T-helper 2 cell (primary cell): ENCODE measurements at regions not wholly inside any gene's neighbourhood (a gene's known extent, or its start where the extent isn't known, plus 50 kb on each side); places are given as distances from the start of the nearest gene placed in this dataset.
A peak's percentile ranks its signal among the peaks of the same experiment; 100 is the strongest.
"Not testable (repeated sequence)": the region's sequence is repeated elsewhere in the genome, so short reads cannot be mapped to it uniquely, and the experiment has no call there.

Source experiments
- DNase-seq, 5 experiments: peaks; one replicate each; pipeline versions ENCODE4 v3.0.0 to v3.0.0-alpha.2; 2012 to 2022

DNA sequence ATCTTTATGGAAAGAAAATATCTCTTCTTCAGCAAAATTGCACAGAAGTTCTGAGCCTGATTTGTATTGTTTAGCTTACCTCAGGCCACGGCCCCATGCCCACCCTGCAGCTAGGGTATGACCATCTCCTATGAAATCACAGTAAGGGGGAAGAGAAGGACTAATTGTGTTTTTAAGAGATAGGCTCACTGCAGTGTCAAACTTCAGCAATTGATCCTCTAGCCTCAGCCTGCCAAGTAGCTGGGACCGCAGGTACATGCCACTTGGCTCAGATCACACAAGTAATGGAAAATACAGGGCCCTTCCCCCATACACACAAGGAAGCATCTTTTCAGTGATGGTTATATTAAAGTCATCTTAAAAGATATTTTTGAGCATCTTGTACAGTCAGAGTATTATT lies 60.0 kb downstream of the DMAC1 start:
- no peak for DNase-seq

GRCh38 chr9:7735311-7735710 lies 64.3 kb downstream of the DMAC1 start:
- no peak for DNase-seq

DNA sequence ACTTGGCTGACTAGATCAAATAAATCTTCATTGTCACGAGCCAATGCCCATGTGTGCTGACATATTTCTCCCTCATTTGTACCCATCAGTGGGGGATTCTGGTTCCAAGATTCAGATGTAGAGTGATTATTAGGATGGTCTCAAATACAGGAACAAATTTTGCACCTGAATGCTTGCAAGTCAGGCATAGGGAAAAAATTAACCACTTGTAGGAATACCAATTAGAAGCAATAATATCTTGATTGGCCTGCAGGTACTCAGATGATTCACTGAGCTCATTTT lies 69.5 kb downstream of the DMAC1 start:
- no peak for DNase-seq

DNA sequence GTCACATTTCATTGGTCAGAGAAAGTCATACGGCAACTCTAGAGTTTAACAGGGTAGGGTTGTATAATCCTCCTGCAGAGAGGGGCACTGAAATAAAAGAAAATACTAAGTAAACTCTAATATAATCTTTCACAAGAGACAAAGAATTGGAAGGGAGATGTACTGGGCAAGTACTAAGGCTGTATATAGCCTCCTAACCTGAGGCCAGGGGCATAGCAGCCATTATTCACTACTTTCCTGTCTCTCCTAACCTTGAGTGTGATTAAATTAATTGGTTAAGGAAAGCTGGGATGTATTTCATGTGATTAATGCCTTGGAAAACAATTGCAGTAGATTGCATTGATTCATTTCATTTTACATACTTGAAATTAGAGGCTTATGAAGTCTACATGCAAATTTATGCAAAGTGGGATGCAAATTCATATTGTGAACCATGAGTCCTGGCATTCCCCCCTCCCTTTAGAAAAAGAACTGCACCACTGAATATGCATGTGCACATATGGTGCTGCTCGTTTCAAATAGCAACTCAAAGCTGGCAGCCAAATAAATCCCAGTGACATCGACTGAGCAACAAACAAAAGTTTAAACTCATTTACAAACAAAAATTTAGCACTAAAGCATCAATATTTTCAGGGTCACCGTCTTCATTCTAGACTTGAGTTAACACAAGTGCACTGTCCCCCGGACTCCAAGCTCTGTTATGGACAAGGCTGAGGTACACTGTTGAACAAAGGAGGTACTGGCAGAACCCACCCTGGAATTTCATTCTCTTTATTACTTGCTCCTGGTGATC lies 70.0 kb downstream of the DMAC1 start:
- no peak for DNase-seq

DNA sequence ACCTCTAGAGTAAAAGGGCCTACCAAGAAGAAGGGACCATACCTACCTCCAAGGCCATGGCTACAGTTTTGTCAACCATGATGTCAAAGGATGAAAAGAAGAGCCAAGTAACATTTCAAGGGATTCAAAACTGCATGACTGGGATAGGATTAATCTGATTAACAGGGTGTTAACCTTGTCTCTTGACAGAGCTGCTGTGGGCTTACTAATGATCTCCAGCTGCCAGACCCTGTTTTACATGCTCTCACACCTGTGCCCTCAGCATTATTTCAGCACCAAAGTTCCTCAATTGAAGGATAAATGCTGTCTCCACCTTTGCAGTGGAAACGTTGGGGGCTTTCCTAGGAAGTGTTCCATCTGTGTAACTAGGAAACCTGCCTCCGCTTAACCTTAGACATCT lies 78.3 kb downstream of the DMAC1 start:
- no peak for DNase-seq

GRCh38 chr9:7713088-7713487 lies 86.5 kb downstream of the DMAC1 start:
- not testable (repeated sequence) for DNase-seq

DNA sequence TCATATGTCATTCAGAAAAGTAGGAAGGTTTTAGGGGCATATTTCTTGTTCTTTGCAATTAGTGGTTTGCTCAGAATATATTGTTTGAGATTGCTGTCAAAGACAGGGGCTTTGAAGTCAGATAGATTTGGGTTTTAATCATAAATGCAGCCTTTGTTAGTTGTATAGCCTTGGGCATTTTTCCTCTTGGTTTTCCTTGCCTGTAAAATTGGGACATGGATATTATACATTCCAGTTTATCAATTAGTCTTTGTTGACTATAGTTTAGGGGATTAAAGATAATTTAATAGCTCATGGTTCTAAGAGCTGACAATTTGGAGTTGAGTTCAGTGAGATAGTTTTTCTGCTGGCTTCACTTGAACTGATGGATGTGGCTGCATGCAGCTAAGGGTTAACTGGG lies 88.9 kb downstream of the DMAC1 start:
- DNase-seq: no peak

DNA sequence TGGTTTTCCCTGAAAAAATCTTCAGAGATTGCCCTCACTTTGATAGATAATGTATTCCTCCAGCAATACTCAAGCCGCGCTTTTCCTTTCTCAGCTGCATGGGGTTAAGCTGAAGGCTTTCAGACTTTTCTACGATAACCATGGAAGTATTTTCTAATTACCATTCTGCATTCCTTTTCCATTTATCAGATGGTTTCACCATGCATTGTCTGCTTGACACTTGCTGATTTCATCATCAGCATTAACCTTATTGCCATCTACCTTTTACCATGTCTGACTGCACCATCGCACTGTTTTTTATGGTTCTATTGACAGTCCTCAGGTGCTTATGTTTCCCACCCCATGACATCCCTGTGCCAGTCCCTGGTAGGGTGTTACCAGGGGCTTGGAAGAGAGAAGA lies 91.6 kb downstream of the DMAC1 start:
- DNase-seq: no peak

- no peak for DNase-seq
Measured at GRCh38 chr9:7704543-7704942, 95.0 kb downstream of the DMAC1 start.

GRCh38 chr9:7691909-7692308 lies 107.7 kb downstream of the DMAC1 start:
- DNase-seq: no peak

DNA sequence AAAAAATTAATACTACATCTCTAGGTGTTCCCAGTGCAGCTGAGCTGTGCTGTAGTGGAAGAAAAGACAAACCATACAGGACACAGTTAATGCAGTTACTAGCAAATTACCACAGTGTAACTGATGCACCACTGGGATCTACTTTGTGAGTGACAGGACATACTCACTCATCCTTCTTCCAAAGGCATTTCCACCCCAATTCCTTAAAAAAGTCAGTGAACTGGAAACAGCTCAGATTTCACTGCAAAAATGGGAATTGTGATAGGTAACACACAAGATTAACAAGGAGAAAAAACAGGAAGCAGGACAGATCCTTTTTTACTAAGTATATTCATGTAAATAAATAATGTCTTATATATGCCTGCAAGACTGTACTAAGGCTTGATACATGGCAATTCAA lies 109.6 kb downstream of the DMAC1 start:
- no peak for DNase-seq

- DNase-seq: no peak
Measured at GRCh38 chr9:7688626-7689025, 111.0 kb downstream of the DMAC1 start.

DNA sequence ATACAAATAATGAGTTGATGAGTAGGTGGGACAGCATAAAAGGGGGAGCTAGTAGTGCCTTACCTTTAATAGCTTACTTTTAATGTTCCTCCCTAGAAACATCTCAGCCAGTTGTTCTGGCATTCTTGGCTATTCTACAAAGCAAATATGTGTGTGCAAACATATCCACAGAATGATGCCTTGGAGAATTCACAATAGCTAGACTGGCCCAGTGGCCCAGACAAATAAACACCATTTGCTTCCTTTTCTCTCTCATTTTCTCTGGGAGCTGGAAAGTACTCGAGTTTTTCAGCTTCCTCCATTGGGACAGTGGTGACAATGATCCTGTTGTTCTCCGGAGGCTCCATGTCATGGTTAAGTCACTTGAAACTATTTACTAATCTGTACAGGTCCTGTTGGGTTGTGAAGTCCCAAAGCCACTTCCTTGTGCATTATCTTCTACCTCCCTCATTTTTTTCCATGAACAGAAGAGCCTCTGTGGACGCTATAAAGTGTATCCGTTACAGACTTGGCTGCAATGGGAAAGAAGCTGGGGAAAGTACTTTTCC lies 122.9 kb downstream of the DMAC1 start:
- no peak for DNase-seq

GRCh38 chr9:7671847-7672246 lies 127.7 kb downstream of the DMAC1 start:
- DNase-seq: no peak

DNA sequence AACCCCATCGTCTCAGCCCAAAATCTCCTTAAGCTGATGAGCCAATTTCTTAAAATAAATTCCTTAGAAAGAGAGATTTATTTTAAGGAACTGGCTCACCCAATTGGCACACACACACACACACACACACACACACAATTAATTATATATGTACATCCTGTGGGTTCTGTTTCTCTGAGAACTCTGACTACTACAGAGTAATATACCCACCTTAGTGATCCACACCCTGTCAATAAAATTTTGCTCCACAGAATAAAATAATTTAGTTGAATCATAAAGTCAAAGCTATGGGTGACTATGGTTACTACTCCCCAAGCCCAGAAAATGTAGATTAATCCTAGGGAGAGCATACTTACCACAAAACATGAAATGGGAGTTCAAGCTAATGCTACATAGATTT lies 131.0 kb downstream of the DMAC1 start:
- DNase-seq: no peak

GRCh38 chr9:7665874-7666273 lies 133.7 kb downstream of the DMAC1 start:
- DNase-seq: no peak

- no peak for DNase-seq
Measured at GRCh38 chr9:7659766-7660165, 139.8 kb downstream of the DMAC1 start.

GRCh38 chr9:7656636-7657035 lies 142.9 kb downstream of the DMAC1 start:
- DNase-seq: no peak

GRCh38 chr9:7653262-7653661 lies 146.3 kb downstream of the DMAC1 start:
- DNase-seq: no peak

DNA sequence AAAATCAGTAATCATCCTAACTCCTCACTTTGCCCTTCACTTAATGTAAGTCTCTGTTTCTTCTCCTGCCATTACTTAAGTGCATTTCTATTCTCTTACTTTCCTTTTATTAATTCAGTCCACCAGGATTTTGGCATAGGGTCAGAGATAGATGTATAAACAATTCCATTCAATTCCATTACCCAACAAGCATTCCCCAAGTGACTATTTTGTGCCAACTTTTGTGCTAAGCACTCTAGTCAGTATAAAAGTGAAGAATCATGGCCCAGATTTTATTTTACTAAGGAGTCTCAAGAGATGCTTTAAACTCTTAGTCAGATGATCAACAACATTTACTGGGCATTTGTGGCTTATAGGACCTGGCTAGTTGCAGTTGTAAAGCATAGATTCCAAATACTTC lies 159.3 kb downstream of the DMAC1 start:
- no peak for DNase-seq

GRCh38 chr9:7639471-7639870 lies 160.1 kb downstream of the DMAC1 start:
- DNase-seq: no peak

DNA sequence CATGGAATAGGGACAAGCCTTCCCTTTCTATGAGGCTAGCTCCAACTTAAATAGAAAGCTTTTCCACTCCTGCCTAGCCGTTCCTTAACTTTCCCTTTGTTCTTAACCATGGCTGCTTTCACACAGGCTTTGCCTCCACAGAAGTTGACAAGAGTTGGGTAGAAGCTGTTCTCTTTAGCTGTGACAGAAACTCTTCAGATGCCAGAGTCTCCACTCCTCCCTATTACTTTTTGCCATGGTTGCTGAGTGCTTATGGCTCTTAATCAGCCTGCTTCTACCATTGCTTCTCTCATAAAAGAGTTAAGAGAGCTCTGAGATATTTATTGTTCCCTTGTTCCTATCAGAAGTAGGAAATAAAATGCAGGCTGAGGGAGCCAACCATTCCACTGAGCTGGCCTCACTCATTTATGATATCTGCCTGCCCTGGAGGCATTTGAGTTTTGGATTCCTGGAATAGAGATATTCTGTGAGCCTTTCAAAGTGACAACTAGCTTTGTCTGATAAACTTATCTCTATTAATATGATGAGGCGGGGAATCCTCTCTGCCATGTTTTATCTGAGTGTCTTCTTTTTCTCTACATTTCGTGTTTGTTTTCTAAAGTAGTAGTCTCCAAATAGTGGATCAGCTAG lies 162.6 kb downstream of the DMAC1 start:
- no peak for DNase-seq

DNA sequence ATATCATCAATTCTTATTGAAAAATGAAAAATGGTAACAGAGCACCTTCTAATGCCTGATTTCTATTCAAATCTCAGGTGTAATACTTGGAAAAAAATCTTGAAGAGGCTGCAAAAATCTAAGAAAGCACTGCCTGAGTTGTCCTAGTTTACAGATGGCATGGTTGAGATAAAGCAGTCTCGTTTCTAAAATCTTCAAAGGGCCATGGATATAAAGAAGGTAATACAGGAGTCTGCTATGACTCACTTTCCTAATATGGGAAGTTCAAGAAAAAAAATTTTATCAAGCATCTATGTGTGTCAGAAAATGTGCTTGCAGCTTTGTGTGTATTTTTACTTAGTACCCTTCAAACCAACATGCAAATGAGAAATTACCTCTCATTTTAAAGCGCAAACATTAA lies 163.3 kb downstream of the DMAC1 start:
- no peak for DNase-seq

GRCh38 chr9:7626571-7627029 lies 173.0 kb downstream of the DMAC1 start:
- DNase-seq: peak in 3 of 5 experiments; percentile 18 to 84 (median 52)

GRCh38 chr9:7622481-7622880 lies 177.1 kb downstream of the DMAC1 start:
- no peak for DNase-seq
